ENCODE measurements at regions not wholly inside any gene's neighbourhood (a gene's known extent, or its start where the extent isn't known, plus 50 kb on each side); places are given as distances from the start of the nearest gene placed in this dataset.

- TF ChIP-seq CTCF (IDR thresholded peaks at IDR 0.05; ENCODE audit: insufficient read depth, low read length): no peak
- no peak for TF ChIP-seq POLR2AphosphoS5 (IDR thresholded peaks at IDR 0.05; ENCODE audit: low read depth)
Measured at GRCh38 chr13:83692800-83693199, 189.5 kb downstream of the SLITRK1 start.

All from HL-60 (cell line).